Naive thymus-derived CD8-positive, alpha-beta T cell (primary cell): ENCODE measurements at regions not wholly inside any gene's neighbourhood (a gene's known extent, or its start where the extent isn't known, plus 50 kb on each side); places are given as distances from the start of the nearest gene placed in this dataset.
"Not testable (repeated sequence)": the region's sequence is repeated elsewhere in the genome, so short reads cannot be mapped to it uniquely, and the experiment has no call there.

Experiments used
- ATAC-seq, 2 donors: fragments of 150-1000 bp; cut with Tn5 transposase in 1 of 2; sonication (Bioruptor Pico), chemical (Tn5 transposase) in 1 of 2; 1 replicate in 1 of 2; 2 replicates in 1 of 2; pipeline ENCODE4 v1.10.0; 2021; ENCODE audit warnings: mild to moderate bottlenecking in 2 of 2, moderate library complexity in 2 of 2
- POLR2A ChIA-PET: fragments of 350-600 bp; sonication (Branson Sonifier 250); formaldehyde crosslinking; loops from one replicate; lab custom pipeline; 2021; ENCODE audit warnings: antibody characterized with exemption; lab: Charles Lee
- DNase-seq, 10 donors: peaks; one replicate each; pipeline versions ENCODE4 v3.0.0 to v3.0.0-alpha.2; 2020 to 2022
- H3K27ac Mint-ChIP-seq, 10 donors: one replicate each; pipeline ENCODE4 v1.8.0; 2020 to 2022; ENCODE audit warnings: mild to moderate bottlenecking in 10 of 10, mixed read lengths in 10 of 10, moderate library complexity in 4 of 10, inconsistent platforms in 1 of 10
- H3K27me3 Mint-ChIP-seq, 5 donors: one replicate each; pipeline ENCODE4 v1.8.0; 2021 to 2022; ENCODE audit warnings: mixed read lengths in 5 of 5
- H3K36me3 Mint-ChIP-seq, 3 donors: one replicate each; pipeline ENCODE4 v1.8.0; 2020 to 2022; ENCODE audit warnings: mixed read lengths in 3 of 3, mild to moderate bottlenecking in 2 of 3, inconsistent platforms in 1 of 3
- H3K4me1 Mint-ChIP-seq, 4 donors: one replicate each; pipeline ENCODE4 v1.8.0; 2021 to 2022; ENCODE audit warnings: mixed read lengths in 4 of 4
- H3K4me3 Mint-ChIP-seq, 10 donors: one replicate each; pipeline ENCODE4 v1.8.0; 2020 to 2022; ENCODE audit warnings: mild to moderate bottlenecking in 10 of 10, mixed read lengths in 10 of 10, moderate library complexity in 6 of 10, inconsistent platforms in 1 of 10
- H3K9me3 Mint-ChIP-seq, 9 donors: one replicate each; pipeline ENCODE4 v1.8.0; 2020 to 2022; ENCODE audit warnings: mixed read lengths in 9 of 9, mild to moderate bottlenecking in 3 of 9, inconsistent platforms in 1 of 9, moderate library complexity in 1 of 9

DNA sequence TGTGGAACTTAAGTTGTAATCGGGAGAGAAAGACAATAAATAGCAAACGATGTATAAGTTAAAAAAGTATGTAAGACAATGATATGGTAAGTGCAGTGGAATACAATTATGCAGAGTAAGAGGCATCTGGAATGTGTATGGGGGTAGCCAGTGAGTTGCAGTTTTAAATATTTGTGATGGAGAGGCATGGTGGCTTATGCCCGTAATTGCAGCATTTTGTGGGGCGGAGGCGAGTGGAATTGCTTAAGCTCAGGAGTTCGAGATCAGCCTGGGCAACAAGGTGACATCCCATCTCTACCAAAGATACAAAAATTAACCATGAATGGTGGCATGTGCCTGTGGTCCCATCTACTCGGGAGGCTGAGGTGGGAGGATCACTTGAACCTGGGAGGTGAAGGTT is 52.5 kb upstream of the WDFY3 start:
- Mint-ChIP-seq H3K4me3 (no peak overlapping the region), H3K36me3 (peaks cover 0 to 3% (median 0%) of the 10 kb centered on the region in 3 donors), H3K27me3 (peaks cover 0 to 12% (median 0%) of the 10 kb centered on the region in 5 donors), H3K4me1 (no peaks in the 10 kb centered on the region), H3K27ac (no peak overlapping the region), H3K9me3 (peaks cover 0 to 21% (median 5%) of the 10 kb centered on the region in 9 donors)
- ATAC-seq (no peak), DNase-seq (no peak)
- POLR2A ChIA-PET, result no interaction called here

DNA sequence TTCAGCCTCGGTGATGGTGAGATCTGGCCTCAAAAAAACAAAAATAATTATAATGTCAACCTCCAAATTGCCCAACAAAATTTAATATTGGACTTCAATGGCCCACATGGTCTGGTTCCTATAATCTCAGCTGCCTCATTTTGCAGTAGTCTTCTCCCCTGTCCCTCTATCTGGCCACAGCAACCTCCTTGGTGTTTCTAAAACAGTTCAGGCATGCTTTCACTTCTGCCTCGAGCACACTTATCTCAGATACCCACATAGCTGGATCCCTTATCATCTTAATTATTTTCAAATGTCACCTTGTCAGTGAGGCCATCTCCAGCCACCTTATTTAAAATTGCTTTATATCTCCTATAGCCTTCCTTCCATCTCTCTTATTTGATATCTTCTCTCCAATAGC is 52.9 kb upstream of the WDFY3 start:
- no peak overlapping the region for H3K27ac Mint-ChIP-seq

DNA sequence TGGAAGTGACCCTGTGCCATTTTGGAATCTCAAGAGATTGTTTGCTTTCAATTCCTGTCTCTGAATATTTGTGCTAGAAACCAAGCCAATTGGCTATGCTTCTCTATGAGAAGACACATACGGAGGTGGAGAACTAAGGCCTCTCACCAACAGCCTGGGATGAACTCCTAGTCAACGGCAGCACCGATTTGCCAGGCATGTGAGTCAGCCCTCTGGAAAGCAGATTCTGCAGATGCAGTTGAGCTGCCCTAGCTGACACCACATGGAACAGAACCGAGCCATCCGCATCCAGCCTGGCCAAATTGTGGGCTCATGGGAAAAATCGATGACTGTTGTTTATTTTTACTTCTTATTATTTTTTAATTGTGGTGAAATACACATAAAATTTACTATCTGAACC is 58.2 kb upstream of the WDFY3 start:
- Mint-ChIP-seq H3K27ac (no peak overlapping the region), H3K4me3 (no peak overlapping the region), H3K36me3 (peaks cover 0 to 3% (median 0%) of the 10 kb centered on the region in 3 donors), H3K9me3 (peaks cover 0 to 11% (median 7%) of the 10 kb centered on the region in 9 donors), H3K4me1 (no peaks in the 10 kb centered on the region), H3K27me3 (peaks cover 0 to 12% (median 0%) of the 10 kb centered on the region in 5 donors)
- DNase-seq, result no peak
- POLR2A ChIA-PET, result no interaction called here
- no peak for ATAC-seq

More for the DNA sequence above, 52.9 kb upstream of the WDFY3 start:
- Mint-ChIP-seq H3K4me1 (no peaks in the 10 kb centered on the region), H3K9me3 (peaks cover 0 to 20% (median 5%) of the 10 kb centered on the region in 9 donors), H3K4me3 (no peak overlapping the region), H3K36me3 (peaks cover 0 to 3% (median 0%) of the 10 kb centered on the region in 3 donors), H3K27me3 (peaks cover 0 to 12% (median 0%) of the 10 kb centered on the region in 5 donors)
- POLR2A ChIA-PET, result no interaction called here
- DNase-seq, result no peak
- no peak for ATAC-seq

DNA sequence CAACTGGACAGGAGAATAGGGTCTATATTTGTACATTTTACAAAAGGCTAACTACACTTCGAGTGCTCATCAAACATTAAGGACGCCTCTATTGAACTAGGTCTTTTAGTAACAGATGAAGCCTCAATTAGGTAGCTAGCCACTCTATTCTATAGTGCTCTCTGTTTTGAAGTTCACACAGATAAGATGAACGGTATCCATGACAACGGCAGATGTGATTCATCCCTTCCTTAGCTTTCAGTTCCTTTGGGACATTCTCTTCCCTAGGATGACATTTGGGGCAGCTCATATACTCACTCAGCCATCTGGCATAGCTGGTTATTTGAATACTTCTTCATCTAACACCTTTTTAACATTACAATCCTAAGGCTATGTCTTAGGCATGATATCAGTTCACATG is 62.4 kb upstream of the WDFY3 start:
- Mint-ChIP-seq H3K4me3 (no peak overlapping the region), H3K9me3 (peaks cover 0 to 20% (median 16%) of the 10 kb centered on the region in 9 donors), H3K36me3 (no peaks in the 10 kb centered on the region), H3K4me1 (no peaks in the 10 kb centered on the region), H3K27me3 (peaks cover 0 to 3% (median 0%) of the 10 kb centered on the region in 5 donors), H3K27ac (no peak overlapping the region)
- POLR2A ChIA-PET, result no interaction called here
- DNase-seq (no peak), ATAC-seq (no peak)

GRCh38 chr4:85029453-85029852 is 63.0 kb upstream of the WDFY3 start:
- H3K36me3 Mint-ChIP-seq, result no peaks in the 10 kb centered on the region
- no peaks in the 10 kb centered on the region for H3K4me1 Mint-ChIP-seq
- peaks cover 0 to 3% (median 0%) of the 10 kb centered on the region in 5 donors for H3K27me3 Mint-ChIP-seq
- POLR2A ChIA-PET, result no interaction called here
- DNase-seq (no peak), ATAC-seq (no peak)
- no peak overlapping the region for H3K27ac Mint-ChIP-seq
- H3K9me3 Mint-ChIP-seq, result peaks cover 0 to 26% (median 21%) of the 10 kb centered on the region in 9 donors
- no peak overlapping the region for H3K4me3 Mint-ChIP-seq

DNA sequence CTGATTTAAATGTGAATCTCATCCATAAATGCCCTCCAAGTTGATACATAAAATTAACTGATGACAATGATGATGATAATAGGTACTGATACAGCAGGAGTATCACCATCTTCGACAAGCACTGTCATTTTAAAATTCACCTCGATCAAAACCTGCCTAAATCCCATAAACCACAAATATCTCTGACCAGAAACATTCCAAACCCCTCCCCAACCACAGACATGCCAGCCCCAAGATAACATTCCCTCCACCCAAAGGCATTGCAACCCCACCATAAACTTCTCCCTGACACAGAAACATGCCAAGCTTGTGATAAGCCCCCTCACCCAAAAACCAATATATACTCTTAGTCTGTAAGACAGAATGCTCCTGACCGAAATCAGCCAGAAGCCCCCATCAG is 63.7 kb upstream of the WDFY3 start:
- H3K27ac Mint-ChIP-seq, result no peak overlapping the region
- no peaks in the 10 kb centered on the region for H3K4me1 Mint-ChIP-seq
- POLR2A ChIA-PET, result no interaction called here
- H3K9me3 Mint-ChIP-seq, result peaks cover 0 to 30% (median 21%) of the 10 kb centered on the region in 9 donors
- no peak for ATAC-seq
- peaks cover 0 to 3% (median 0%) of the 10 kb centered on the region in 5 donors for H3K27me3 Mint-ChIP-seq
- no peak for DNase-seq
- no peaks in the 10 kb centered on the region for H3K36me3 Mint-ChIP-seq
- H3K4me3 Mint-ChIP-seq, result no peak overlapping the region

DNA sequence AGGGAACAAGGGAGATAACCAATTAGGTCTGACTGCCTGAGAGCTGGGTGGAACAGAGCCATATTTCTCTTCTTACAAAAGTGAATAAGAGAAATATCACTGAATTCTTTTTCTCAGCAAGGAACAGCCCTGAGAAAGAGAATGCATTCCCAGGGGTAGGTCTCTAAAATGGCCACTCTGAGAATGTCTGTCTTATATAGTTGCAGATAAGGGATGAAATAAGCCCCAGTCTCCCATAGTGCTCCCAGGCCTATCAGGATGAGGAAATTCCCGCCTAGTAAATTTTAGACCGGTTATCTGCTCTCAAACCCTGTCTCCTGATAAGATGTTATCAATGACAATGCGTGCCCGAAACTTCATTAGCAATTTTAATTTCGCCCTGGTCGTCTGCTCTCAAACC is 67.3 kb upstream of the WDFY3 start:
- POLR2A ChIA-PET, H3K27ac Mint-ChIP-seq, H3K27me3 Mint-ChIP-seq, DNase-seq, H3K4me3 Mint-ChIP-seq, ATAC-seq, H3K4me1 Mint-ChIP-seq, H3K36me3 Mint-ChIP-seq: not testable (repeated sequence)
- peaks cover 0 to 34% (median 14%) of the 10 kb centered on the region in 9 donors for H3K9me3 Mint-ChIP-seq

- POLR2A ChIA-PET, result no interaction called here
- Mint-ChIP-seq H3K27ac (no peak overlapping the region), H3K4me1 (no peaks in the 10 kb centered on the region), H3K36me3 (peaks cover 0 to 4% (median 0%) of the 10 kb centered on the region in 3 donors), H3K27me3 (peaks cover 0 to 1% (median 0%) of the 10 kb centered on the region in 5 donors), H3K4me3 (no peak overlapping the region), H3K9me3 (peaks cover 0 to 18% (median 2%) of the 10 kb centered on the region in 9 donors)
- no peak for DNase-seq
- no peak for ATAC-seq
Observed at GRCh38 chr4:85039526-85039925, 73.0 kb upstream of the WDFY3 start.

DNA sequence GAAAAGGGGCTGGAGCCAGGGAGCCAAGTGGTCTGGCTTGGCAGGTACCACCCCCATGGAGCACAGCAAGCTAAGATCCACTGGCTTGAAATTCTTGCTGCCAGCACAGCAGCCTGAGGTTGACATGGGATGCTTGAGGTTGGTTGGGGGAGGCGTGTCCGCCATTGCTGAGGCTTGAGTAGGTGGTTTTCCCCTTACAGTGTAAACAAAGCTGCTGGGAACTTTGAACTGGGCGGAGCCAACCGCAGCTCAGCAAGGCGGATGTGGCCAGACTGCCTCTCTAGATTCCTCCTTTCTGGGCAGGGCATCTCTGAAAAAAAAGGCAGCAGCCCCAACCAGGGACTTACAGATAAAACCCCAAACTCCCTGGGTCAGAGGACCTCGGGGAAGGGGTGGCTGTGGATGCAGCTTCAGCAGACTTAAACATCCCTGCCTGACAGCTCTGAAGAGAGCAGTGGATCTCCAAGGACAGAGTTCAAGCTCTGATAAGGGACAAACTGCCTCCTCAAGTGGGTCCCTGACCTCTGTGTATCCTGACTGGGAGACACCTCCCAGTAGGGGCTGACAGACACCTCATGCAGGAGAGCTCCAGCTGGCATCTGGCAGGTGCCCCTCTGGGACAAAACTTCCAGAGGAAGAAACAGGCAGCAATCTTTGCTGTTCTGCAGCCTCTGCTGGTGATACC is 77.5 kb upstream of the WDFY3 start:
- H3K27ac Mint-ChIP-seq, result not testable (repeated sequence)

GRCh38 chr4:85050736-85051135 is 84.2 kb upstream of the WDFY3 start:
- ATAC-seq (no peak), DNase-seq (no peak)
- H3K9me3 Mint-ChIP-seq, result peaks cover 0 to 18% (median 3%) of the 10 kb centered on the region in 9 donors
- H3K27ac Mint-ChIP-seq, result no peak overlapping the region
- POLR2A ChIA-PET, result no interaction called here
- no peaks in the 10 kb centered on the region for H3K36me3 Mint-ChIP-seq
- no peaks in the 10 kb centered on the region for H3K4me1 Mint-ChIP-seq
- no peaks in the 10 kb centered on the region for H3K27me3 Mint-ChIP-seq
- no peak overlapping the region for H3K4me3 Mint-ChIP-seq

More for the DNA sequence above, 77.5 kb upstream of the WDFY3 start:
- H3K27me3 Mint-ChIP-seq, ATAC-seq, H3K36me3 Mint-ChIP-seq, POLR2A ChIA-PET, H3K4me3 Mint-ChIP-seq, DNase-seq, H3K4me1 Mint-ChIP-seq: not testable (repeated sequence)
- peaks cover 0 to 14% (median 2%) of the 10 kb centered on the region in 9 donors for H3K9me3 Mint-ChIP-seq

- no peak for ATAC-seq
- no peak overlapping the region for H3K4me3 Mint-ChIP-seq
- no peak overlapping the region for H3K27ac Mint-ChIP-seq
- no peaks in the 10 kb centered on the region for H3K36me3 Mint-ChIP-seq
- no peaks in the 10 kb centered on the region for H3K27me3 Mint-ChIP-seq
- DNase-seq, result no peak
- H3K4me1 Mint-ChIP-seq, result no peaks in the 10 kb centered on the region
- POLR2A ChIA-PET, result no interaction called here
- H3K9me3 Mint-ChIP-seq, result peaks cover 0 to 18% (median 3%) of the 10 kb centered on the region in 9 donors
Observed at GRCh38 chr4:85051526-85051925, 85.0 kb upstream of the WDFY3 start.

- POLR2A ChIA-PET, H3K27me3 Mint-ChIP-seq, H3K4me1 Mint-ChIP-seq, H3K4me3 Mint-ChIP-seq, H3K36me3 Mint-ChIP-seq, DNase-seq, H3K27ac Mint-ChIP-seq, ATAC-seq: not testable (repeated sequence)
- peaks cover 0 to 18% (median 3%) of the 10 kb centered on the region in 9 donors for H3K9me3 Mint-ChIP-seq
Observed at GRCh38 chr4:85054925-85055324, 88.4 kb upstream of the WDFY3 start.

GRCh38 chr4:85058551-85058950 is 92.1 kb upstream of the WDFY3 start:
- Mint-ChIP-seq H3K27ac (no peak overlapping the region), H3K36me3 (no peaks in the 10 kb centered on the region)
- POLR2A ChIA-PET, result no interaction called here

More at GRCh38 chr4:85058551-85058950, 92.1 kb upstream of the WDFY3 start:
- Mint-ChIP-seq H3K4me1 (no peaks in the 10 kb centered on the region), H3K9me3 (peaks cover 0 to 12% (median 0%) of the 10 kb centered on the region in 9 donors), H3K27me3 (peaks cover 0 to 14% (median 2%) of the 10 kb centered on the region in 5 donors), H3K4me3 (no peak overlapping the region)
- ATAC-seq (no peak), DNase-seq (no peak)
